GM12892 (cell line): ENCODE measurements at regions not wholly inside any gene's neighbourhood (a gene's known extent, or its start where the extent isn't known, plus 50 kb on each side); places are given as distances from the start of the nearest gene placed in this dataset.

Experiments used
- POLR2A ChIP-seq: IDR thresholded peaks from 2 replicates; pipeline ENCODE4 v1.6.1; 2011; ENCODE audit warnings: low read depth, low read length, control low read depth
- POLR2AphosphoS5 ChIP-seq: IDR thresholded peaks from 2 replicates; pipeline ENCODE4 v1.6.1; 2011; ENCODE audit warnings: low read depth, low read length, control low read depth
- TAF1 ChIP-seq: IDR thresholded peaks from 2 replicates; pipeline ENCODE4 v1.6.1; 2011; ENCODE audit warnings: low read depth, mild to moderate bottlenecking, control low read depth, low read length, borderline replicate concordance

DNA sequence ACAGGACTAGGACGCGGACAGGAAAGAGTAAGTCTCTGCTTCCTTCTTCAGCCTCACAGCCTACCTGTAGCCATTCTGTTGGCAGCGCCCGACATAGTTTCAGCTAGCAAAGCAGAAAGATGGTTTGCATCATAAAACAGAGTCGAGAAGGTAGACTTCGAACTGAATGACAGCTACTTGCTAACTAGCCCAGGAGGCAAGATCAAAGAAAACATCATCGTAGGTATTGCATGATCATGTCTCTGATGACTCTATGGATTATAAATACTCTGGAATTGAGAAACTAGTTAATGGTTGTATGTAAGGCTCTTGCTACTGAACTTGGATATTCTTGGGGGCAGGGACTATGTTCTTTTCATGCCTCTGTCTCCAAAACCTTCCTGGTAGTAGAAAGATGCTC is 333.1 kb upstream of the KLF3 start:
- TF ChIP-seq POLR2AphosphoS5 (no peak), POLR2A (no peak), TAF1 (no peak)
